ENCODE measurements at regions not wholly inside any gene's neighbourhood (a gene's known extent, or its start where the extent isn't known, plus 50 kb on each side); places are given as distances from the start of the nearest gene placed in this dataset.

DNA sequence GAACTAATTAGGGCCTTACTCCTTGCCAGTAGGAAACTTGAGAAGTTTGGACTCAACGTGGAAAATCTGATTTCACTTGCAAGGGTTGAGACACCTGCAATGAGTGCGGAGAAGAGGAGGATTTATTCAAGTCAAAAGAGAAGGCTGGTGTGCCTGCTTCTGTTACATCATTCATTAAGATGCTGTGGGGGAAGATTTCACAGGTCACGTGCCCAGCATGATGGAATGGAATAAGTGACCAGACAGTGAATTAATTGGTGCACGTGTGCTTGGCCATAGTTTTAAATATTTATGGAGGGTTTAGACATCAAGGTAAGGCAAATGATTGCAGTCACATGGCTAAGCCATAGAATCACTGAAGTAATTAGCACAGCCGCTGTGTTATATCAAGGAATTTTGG, 155.0 kb downstream of the C7orf25 start:
- DNase-seq = no peak

DNA sequence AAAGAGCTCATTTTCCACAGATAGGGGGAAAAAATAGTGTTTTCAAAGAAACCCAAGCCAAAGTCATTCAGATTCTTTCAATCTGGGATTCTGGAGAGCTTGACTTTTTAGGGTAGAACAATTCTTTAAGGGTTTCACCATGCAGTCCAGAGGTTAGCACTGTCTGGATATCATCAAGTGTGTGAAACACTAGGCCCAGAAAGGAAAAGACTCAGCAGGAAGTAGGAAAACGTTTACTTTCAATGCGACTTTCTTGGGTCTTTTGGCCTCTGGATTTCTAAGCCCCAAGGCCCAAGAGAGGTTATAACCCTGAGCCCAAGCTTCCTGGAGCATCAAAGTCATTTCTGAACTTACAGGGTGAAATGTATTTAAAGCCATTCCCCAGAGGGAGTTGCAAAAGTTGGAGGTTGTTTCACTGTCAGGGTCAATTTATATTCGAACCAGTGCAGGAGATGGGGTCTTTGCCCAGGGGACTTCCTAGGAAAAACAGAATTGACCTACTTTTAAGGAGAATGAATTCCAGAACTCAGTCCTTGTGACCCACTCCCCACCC, 158.0 kb downstream of the C7orf25 start:
- DNase-seq = no peak

DNA sequence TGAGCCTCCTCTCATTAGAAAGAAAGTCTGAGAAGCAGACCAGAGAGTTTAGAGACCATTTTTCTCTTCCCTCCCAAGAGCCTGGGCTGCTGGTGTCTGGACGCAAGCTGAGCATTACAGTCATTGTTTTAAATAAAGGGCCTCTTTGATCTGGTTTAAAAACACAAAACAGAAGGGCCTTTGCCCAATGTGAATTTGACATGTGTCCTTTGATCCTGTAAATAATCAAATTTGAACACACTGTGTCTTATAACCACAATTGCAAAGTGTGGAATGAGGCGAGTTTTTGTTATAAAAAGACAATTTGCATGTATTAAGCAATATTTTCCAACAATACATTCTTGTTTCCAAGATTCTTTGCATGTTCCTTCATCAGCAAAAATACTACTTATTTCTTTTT, 158.5 kb downstream of the C7orf25 start:
- DNase-seq = no peak

DNA sequence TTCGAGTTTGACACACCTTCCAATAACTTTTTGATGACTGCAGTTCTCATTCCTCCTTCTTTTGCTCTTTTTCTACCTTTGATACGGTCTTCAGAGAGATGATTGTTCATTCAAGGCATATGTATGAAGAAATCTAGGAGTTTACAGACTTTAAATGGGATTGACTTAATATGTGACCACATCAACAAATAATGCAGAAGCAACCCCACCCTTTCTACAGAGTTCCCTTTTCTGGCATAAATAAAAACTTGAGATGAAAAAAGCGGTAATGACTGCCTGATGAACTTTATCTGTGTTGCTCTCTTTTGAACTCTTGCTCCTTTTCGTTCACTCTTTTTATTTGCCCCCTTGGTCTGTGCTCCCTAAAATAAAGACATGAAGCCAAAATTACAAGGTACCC, 161.7 kb downstream of the C7orf25 start:
- no peak for DNase-seq

DNA sequence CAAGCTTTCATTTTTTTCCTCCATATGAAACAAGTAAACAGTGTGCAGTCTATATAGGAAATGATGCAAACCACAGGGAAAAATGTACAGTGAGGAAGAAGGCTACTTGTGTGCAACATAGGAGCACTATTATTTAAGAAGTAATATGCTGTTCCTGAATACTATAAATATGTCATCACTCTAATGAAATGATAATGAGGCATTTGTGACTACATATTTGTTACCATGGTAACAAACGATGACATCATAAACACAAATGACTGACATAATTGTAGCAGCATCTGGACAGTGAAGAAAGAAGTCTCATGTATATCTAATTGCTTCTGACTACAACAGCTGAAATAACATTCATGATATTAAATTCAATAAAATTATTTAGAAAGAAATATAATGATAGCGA, 164.8 kb downstream of the C7orf25 start:
- no peak for DNase-seq

DNA sequence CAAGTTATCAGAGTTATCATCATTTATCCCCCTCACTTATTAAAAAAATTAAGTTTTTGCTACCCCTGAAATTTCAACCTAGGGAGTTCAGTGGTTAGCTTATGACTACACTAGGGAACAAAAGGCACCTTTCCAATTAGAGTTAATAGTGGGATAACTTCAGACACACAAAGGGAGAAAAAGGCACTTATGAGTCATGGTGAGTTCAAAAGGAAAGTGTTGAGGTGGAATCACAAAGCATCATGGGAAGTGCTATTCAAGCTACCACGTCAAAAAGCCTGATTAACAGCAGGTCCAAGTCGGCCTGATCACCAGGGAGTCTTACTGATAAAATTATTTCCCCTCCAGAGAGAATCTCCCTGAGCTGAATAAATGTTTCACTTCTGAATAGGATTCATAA, 165.7 kb downstream of the C7orf25 start:
- no peak for DNase-seq

DNA sequence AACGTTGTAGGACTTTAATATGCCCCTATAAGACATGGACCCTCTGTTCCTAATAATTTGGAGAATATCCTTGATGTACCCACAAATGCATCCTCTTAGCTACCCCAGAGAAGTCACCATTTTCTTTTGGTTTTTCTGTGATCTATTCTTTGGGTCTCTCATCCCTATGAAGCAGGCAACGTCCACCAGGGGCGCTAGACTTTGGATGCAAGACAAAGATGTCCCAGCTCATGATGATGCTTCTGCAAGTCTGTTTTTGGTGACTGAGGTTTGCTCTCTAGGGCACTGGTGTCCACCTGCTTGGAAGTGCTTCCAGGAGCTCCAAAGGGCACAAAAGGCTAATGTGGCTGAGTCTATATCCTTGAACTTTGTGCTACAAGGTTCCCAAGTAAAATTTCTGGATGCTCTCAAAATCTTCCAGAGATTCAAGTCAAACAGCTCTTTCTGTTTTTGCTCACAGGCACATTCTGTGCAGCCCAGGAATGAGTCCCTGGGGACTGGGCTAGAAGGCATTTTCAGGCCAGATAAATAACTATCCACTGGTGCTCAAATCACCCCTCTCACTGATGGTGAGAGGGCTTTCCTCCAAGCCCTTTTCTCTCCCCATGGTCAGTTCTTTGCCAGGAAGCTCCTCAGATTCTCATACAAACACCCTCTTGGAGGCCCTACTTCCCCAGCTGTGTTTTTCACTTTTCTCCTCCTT, 166.4 kb downstream of the C7orf25 start:
- peak; percentile 74 for DNase-seq

DNA sequence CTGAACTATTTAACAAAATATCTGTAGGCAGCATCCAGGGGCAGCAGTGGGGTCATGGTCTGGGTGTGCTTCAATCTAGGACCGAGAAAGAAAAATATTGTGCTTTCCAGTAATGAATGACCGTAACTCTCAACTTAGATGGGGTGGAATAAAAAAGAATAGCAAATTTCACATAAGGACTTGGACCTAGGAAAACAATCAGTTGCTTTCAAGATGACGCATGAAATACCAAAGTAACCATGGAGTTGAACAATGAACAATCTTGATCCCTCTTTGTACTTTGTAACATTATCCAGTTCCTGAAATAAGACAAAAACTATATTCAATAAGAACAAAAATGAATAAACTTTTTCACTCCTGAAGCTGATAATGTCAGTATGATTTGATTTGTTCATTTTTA, 167.1 kb downstream of the C7orf25 start:
- DNase-seq = no peak

DNA sequence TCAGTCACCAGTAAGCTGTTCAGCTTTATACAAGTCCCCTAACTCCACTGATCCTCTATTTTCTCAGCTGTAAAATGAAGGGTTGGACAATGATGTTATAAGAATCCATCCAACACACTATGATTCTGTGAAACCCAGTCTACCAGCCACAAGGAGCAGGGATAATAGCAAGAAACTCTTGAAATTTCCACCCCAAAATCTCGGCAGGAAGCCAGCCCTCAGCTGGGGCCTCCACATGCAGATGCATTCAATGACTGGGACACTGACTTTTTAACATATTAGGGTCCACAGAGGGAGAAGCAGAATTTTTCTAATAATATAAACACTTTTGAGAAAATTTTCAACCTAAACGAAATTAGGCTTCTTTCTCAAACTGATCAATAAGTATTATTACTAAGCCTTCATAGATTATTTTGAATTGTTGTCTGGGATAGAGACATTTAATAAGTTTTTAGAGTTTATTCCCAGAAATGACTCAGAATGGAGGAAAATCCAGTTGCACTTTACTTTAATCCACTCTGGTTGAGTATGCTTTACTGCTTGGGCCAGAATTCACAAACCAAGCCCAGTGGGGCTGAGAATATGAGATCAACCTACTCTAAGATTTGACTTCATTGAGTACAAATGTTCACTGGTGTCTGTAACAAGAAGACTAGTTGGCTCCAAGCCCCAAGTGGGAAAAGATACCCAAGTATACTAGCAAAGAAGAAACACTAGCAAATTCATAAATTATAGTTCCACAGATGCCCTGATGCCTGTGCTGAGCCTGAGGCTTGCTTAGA, 168.6 kb downstream of the C7orf25 start:
- no peak for DNase-seq

DNA sequence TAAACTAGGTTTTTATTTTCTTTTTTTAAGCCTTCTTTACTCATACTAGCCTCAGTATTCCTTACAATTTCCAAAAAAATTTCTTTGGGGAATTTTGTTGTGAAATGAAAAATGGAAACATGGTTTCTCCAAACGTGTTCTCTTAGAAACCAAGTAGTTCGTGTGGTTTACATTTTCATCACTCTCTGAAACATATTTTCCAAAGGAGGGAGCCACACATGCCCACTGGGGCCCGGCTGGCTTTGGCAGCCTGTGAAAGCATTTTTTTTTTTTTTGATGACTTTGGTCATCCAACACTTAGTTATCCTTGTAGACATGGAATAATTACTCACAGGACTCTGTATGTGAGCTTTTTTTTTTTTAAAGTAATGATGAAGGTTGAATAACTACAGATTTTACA, 169.6 kb downstream of the C7orf25 start:
- no peak for DNase-seq

DNA sequence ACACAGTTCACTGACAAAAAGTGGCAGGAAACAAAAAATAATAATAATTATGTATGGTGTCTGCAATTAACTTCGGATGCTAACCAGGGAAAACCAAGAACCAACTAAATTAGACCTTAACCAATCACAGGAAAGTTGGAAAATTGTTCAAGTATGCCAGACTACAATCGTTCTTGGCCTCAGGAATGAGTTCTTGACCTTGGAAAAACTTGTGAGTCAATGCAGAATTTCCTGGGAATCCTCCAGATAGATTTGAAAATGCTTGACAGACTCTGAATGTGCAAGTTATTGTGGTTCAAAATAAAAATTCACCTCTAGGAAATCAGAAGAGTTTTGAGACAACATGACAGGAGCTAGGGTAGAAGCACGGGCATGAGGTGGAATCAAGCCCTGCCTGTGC, 171.5 kb downstream of the C7orf25 start:
- no peak for DNase-seq

DNA sequence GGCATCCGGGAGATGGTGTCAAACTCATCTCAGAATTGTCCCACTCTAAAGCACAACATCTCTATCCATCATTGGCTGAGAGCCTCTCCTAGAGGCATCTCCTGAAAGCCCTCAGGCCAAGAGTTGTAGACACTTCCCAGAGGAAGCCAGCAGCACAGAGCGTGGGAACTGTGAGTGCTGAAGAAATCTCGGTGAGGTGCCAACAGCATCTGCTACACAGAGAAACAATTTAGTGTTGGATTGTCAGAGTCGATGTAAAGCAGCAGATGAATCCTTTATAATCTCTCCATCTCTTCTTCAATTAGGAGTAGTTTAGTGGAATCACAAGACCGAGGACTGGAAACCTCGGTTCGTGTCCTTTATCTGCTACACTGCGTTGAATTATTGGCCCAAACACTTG, 172.2 kb downstream of the C7orf25 start:
- DNase-seq = no peak

DNA sequence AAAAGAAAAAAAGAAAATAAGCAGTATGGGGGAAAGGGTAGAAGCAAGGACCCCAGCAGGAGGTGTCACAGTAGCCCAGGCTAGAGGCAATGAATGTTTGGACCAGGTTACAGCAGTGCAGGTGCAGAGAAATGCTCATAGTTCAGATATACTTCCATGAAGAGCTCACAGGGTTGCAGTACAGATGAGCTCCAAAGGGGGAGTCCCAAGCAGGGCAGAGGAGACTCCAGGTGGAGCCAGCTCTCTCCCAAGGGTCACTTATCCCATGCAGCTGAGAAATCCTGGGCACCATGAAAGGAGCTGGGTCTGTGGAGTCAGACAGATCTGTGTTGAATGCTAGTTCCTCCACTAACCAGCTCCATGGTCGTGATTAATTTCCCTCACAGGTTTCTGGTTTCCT, 174.9 kb downstream of the C7orf25 start:
- no peak for DNase-seq

DNA sequence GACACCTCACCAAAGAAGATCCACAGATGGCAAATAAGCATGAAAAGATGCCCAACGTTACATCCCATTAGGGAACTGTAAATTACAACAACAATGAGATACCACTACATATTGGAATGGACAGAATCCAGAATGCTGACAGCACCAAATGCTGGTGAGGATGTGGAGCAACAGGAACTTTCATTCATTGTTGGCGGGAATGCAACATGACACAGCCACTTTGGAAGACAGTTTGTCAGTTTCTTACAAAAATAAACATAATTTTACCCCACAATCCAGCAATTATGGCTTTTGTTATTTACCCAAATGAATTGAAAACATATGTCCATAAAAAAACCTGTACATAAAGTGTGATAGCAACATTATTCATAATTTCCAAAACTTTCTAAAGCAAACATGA, 176.8 kb downstream of the C7orf25 start:
- no peak for DNase-seq

DNA sequence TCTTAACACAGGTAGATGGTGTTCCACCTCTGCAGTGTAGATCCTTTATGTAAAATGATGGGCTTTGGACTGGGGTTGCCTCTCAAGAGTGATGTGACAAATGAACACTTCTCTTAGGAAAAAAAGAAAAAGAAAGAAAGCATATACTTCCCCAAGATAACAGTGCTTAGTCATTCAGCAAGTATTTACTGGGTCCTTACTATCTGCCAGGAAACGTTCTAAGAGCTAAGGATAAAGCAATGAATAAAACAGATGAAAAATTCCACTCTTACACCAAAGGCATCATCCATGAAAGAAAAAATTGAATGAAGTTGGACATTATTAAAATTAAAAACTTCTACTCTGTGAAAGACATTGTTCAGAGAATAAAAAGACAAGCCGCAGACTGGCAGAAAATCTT, 177.3 kb downstream of the C7orf25 start:
- DNase-seq = no peak

DNA sequence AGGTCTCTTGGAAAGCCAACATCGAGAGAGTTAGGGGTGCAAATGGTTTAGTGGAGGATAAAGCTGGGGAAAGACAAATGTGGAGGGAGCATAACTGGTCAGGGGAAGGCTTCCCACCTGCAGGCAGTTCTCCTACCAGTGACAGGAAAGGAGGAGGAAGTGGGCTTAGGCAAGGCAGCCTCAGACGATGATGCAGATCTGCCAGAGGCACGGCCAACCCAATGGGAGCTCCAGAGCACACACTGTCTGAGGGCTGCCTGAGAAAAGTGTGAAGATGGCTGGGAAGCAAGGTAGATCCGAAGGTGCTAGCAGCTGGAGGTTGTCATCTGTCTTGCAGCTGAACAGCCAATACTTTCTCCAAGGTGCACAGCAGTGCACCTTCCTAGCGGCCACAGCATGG, 178.8 kb downstream of the C7orf25 start:
- DNase-seq = no peak

DNA sequence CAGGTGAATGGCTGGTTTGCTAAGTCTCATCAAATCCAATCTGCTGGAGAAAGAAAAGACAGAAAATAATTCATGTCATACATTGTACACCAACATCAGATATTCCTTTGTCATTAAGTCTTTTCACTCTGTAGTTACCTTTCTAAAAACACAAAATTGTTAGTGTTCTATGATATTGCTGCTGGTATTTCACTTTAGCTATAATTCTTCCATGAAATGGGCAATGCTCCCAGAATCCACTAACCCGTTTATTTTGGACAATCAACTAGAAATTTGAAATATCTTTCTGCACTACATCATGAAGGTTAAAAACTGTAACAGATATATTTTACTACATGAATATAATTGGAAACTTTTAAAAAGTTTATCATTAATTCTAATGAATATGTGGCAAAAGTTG, 181.3 kb downstream of the C7orf25 start:
- DNase-seq = no peak

DNA sequence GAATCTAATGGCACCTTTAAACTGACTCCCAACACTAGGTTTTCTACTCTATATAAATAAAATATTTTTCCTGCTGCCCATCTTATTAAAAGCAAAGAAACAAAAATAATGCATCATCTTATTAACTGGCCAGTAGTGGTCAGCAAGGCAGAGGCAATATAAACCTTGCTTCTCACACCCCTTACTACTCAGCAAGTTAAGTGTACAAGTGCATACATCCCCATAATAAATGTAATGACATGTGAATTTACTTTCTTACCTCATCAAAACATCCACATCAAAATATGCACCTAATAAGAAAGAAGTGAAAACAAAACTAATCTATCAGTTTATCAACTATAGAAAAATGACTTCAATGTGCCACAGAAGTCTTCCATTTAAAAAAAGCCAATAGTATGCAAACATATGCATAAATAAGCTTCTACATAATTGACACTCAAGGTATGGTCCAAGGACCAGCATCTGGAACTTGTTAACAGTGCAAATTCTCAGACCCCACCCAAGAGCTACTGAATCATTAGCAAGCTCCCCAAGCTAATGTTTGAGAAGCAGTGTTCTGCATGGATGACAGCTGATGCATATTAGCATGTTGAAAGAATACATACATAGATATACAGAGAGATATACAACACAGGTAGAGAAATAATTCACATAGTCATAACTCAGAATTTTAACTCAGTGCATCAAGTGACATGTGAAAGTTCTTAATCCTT, 182.7 kb downstream of the C7orf25 start:
- no peak for DNase-seq

DNA sequence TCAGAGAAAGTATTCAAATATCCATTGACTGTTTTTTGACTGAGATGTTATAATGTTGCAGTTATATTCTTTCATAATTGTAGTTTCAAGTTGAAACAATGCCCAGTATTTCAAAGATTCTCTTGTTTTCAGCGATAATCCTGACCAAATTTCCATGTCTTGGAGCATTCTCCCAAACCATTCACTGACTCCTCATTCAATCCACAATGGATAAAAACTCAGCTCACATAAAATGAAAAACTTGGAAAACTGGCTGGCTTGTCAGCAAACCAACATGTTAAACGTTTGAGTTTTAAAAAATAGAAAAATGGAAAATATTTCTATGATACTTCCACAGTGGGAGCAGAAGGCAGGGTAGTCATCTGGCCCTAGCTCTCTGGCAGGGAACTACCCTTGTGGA, 184.4 kb downstream of the C7orf25 start:
- DNase-seq = no peak

DNA sequence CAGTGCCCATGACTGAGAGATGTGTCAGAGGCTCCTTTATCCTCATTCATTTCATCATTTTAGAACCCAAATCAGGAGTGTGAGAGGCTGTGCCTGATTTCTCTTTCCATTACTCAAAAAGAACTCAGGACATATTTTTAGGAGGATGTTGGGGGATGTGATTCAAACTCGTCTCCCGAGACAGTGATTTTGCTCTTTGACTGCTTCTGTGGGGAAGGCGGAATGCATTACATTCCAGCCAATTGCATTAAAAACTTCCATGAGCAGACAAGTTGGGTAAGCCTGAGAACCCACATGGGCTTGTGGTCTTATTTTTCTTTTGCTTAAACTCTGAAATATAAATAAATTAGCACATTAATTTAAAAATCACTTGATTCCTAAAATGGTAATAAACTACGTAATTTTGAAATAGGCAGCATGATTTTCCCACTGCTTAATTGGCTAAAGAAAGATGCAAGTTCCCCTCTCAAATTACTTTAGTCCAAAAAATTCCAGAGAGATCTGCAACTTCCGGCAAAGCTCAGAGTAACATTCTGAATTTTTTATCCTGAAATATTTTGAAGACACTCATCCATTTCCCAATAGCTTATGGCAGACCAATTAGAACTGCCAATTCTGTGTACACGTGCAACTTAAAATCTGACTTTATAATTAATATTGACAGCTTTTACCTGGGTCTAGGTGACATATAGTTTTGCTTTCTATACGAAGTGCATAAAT, 185.6 kb downstream of the C7orf25 start:
- no peak for DNase-seq

DNA sequence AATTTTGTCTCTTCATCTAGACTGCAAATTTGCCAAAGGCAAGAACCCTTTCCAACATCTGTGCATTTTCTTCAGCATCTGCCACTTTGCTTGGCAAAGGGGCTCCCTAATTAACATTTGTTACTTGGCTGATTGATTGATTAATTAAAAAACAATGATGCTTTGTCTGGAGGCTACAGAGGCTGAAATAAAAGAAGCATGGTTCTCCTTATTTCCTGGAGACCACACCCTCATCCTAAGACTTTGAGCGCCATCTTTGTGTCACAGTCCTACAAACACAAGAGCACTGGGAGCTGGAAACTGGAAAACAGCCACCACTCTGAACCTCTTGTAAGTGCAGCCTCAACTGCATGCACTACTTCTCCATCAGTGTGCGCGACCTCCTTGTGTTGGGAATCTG, 189.2 kb downstream of the C7orf25 start:
- no peak for DNase-seq

DNA sequence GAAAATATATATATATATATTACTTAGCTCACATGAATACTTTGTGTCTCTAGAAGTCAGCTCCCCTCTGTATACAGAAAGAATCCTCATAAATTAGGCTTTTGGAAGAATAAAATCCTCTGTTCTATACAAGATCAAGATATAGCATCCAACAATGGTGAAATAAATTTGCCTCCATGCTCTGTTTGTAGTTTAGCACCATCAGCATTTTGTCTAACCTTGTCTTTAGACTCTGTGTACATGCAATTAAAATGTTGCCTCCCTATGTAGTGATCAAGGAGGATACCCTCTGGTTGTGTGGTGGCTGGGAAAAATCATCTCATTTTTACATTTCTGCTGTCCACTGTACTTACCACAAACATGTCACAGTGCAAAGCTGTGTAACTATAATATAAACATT, 189.7 kb downstream of the C7orf25 start:
- no peak for DNase-seq
